Fibroblast of mammary gland (primary cell): ENCODE measurements at regions not wholly inside any gene's neighbourhood (a gene's known extent, or its start where the extent isn't known, plus 50 kb on each side); places are given as distances from the start of the nearest gene placed in this dataset.

Source experiments
- DNase-seq: peaks from one replicate; pipeline ENCODE4 v3.0.0-alpha.2; 2010; ENCODE audit warnings: low read depth
- H3K4me3 ChIP-seq: 2 replicates; pipeline ENCODE4 v1.5.1; 2011; ENCODE audit warnings: low read depth, mild to moderate bottlenecking, low read length, moderate library complexity; ENCODE audit not compliant: control insufficient read depth
- TF ChIP-seq, protein P1 (sequence below): conservative IDR thresholded peaks from 2 replicates; pipeline ENCODE4 v1.5.1; 2011; ENCODE audit warnings: low read depth, low read length, inconsistent platforms; ENCODE audit not compliant: control insufficient read depth, insufficient read depth

DNA sequence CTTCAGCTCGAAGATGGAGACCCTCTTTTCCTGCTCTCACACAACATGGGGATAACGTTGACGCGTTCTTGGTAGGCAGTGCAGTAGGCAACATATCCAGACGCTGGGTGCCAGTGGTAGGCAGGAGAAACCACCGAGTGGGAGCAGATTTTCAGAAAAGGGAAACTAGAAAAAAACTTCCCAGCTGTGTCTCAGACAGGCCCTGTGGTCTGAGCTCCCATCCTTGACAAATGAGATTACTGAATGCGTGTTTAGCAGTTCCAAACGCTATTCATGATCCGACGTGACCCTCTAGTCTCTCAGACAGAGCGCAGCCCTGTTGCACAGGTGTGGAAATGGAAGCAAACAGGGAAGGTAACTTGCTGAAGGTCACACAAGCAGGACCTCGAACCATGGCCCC, 83.9 kb upstream of the DUSP22 start:
- no peak for DNase-seq
- H3K4me3 ChIP-seq = no peak overlapping the region
- TF ChIP-seq, protein P1, sequence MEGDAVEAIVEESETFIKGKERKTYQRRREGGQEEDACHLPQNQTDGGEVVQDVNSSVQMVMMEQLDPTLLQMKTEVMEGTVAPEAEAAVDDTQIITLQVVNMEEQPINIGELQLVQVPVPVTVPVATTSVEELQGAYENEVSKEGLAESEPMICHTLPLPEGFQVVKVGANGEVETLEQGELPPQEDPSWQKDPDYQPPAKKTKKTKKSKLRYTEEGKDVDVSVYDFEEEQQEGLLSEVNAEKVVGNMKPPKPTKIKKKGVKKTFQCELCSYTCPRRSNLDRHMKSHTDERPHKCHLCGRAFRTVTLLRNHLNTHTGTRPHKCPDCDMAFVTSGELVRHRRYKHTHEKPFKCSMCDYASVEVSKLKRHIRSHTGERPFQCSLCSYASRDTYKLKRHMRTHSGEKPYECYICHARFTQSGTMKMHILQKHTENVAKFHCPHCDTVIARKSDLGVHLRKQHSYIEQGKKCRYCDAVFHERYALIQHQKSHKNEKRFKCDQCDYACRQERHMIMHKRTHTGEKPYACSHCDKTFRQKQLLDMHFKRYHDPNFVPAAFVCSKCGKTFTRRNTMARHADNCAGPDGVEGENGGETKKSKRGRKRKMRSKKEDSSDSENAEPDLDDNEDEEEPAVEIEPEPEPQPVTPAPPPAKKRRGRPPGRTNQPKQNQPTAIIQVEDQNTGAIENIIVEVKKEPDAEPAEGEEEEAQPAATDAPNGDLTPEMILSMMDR = no peak

DNA sequence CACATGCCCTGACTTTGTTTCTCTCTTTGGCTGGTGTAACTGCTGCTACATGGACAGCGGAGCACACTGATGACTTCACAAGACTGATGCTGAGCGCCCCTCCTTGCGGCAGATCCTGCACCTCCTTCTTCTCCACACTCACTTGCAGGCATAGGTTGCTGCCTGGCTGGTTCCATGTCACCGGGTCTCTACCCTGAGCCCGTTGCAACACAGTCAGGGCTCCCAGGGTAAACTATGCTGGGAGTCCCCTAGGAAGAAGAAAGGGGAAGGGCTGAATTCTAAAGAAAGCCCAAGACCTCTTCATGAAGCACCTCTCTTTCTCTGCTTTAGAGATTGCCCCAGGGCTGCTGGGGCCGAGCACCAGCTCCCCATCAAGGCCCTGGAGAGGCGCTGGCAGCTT, 83.3 kb upstream of the DUSP22 start:
- H3K4me3 ChIP-seq = no peak overlapping the region
- no peak for DNase-seq
- TF ChIP-seq, protein P1 = no peak

DNA sequence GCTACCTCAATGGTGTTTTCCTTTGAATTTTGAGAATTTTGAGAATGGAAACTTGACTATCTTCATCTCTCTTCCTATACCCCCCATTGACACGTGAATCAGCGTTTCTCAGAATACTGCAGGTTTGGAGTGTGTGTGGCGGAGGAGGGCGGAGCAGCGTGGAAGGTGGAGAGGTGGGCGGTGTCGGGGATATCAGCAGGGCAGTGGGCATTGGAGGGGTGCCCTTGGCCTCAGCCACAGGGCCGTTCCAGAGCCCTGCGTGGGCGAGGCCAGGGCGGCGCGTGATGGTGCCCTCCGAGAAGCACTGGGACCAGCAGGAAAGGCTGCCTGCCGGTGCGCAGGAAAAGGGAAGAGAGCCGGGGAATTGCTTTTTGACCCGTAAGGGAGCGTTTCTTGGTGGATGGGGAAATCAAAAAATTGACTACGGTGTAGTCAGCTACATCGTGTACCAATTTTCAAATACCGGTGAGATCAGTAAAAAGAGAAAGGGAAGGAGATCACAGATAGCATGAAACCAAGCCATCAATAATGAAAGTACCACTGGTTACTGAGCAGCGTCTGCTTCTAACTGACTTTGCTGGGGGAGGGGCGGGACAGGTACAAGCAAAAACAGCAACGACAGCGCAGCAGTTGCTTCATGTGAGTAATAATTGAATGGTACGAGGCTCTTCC, 82.7 kb upstream of the DUSP22 start:
- DNase-seq = no peak
- TF ChIP-seq, protein P1 = no peak
- no peak overlapping the region for H3K4me3 ChIP-seq

GRCh38 chr6:210104-210456, 82.2 kb upstream of the DUSP22 start:
- H3K4me3 ChIP-seq = no peak overlapping the region
- TF ChIP-seq, protein P1 = no peak
- no peak for DNase-seq

DNA sequence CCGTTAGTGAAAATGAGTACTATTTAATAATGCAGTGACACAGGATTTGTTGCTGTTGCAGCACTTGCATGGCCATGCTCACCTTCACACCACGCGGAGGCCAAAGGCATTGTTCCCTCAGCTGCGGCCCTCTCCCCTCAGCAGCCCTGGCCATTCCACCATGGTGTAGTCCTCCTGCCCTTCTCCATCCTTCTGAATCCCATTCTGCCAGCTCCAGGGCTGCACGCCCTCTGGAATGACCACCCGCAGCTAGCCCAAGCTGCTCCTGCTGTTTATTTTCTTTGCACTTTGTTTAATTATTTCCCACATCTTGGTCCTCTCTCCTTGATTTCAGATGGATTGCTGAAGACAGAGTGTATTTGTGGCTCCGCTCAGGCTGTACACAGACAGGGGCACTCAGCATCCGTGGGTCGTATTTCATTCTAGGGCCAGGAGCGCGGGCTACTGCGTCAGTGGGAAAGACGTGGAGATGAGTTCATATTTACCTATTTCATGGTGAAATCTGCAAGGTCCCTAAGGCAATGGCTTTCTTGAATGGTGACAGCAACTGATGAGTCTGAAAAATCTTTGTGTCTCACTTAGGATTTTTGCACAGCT, 81.4 kb upstream of the DUSP22 start:
- TF ChIP-seq, protein P1 = no peak
- no peak for DNase-seq
- H3K4me3 ChIP-seq = no peak overlapping the region

DNA sequence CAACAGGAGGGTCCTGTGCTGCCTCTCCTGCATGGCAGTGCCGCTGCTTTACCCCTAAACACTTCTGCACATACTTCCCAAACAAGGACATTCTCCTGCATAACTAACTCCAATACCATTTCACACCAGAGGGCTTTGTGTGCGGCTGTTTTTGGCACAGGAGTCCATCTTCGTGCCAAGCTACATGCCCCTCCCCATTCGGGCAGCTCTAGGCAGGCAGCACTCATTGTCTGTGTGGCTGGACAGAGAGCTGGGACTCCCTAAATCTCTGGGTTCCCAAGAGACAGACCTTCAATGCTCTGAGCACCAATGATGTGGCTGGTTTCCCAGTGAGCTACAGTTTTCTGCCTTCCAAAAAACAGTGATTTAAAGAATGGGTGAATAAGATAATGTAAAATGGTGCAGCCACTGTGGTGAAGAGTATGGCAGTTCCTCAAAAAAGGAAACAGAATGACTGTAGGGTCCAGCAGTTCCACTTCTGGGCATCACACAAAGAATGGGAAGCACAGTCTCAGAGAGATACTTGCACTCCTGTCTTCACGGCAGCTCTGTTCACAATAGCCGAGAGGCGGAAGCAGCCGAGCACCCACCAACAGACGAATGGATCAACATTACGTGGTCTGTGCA, 80.3 kb upstream of the DUSP22 start:
- TF ChIP-seq, protein P1 = no peak
- H3K4me3 ChIP-seq = no peak overlapping the region
- DNase-seq = no peak
